ENCODE measurements at regions not wholly inside any gene's neighbourhood (a gene's known extent, or its start where the extent isn't known, plus 50 kb on each side); places are given as distances from the start of the nearest gene placed in this dataset.

- TF ChIP-seq POLR2A (IDR thresholded peaks at IDR 0.05), result no peak
- no peak for TF ChIP-seq EP300 (IDR thresholded peaks at IDR 0.05)
- no peak for TF ChIP-seq CTCF (IDR thresholded peaks at IDR 0.05)
These were observed 184.5 kb upstream of the NTM start for GRCh38 chr11:131185915-131186314.
